ENCODE measurements at regions not wholly inside any gene's neighbourhood (a gene's known extent, or its start where the extent isn't known, plus 50 kb on each side); places are given as distances from the start of the nearest gene placed in this dataset.
"Not testable (repeated sequence)": the region's sequence is repeated elsewhere in the genome, so short reads cannot be mapped to it uniquely, and the experiment has no call there.

- POLR2A ChIA-PET = no interaction called here
- no peak for DNase-seq
- no peak overlapping the region for H3K27ac Mint-ChIP-seq
- H3K36me3 Mint-ChIP-seq = no peaks in the 10 kb centered on the region
- H3K4me1 Mint-ChIP-seq = no peaks in the 10 kb centered on the region
- ATAC-seq = no peak
- H3K9me3 Mint-ChIP-seq = peaks cover 0 to 7% (median 0%) of the 10 kb centered on the region in 9 donors
- no peak overlapping the region for H3K4me3 Mint-ChIP-seq
- peaks cover 0 to 5% (median 0%) of the 10 kb centered on the region in 5 donors for H3K27me3 Mint-ChIP-seq
Measured at GRCh38 chr18:1619507-1619906, 714.8 kb downstream of the ADCYAP1 start.

- no peak for ATAC-seq
- no peak for DNase-seq
- Mint-ChIP-seq H3K27me3 (peaks cover 0 to 1% (median 0%) of the 10 kb centered on the region in 5 donors), H3K4me1 (no peaks in the 10 kb centered on the region), H3K4me3 (no peak overlapping the region), H3K27ac (no peak overlapping the region), H3K9me3 (peaks cover 0 to 10% (median 0%) of the 10 kb centered on the region in 9 donors), H3K36me3 (no peaks in the 10 kb centered on the region)
- POLR2A ChIA-PET = interaction anchor here (0.6 kb wide), 1 partner anchor 112 kb away, joined by 4 read pairs; no protein-coding TSS in a partner anchor
Measured at GRCh38 chr18:1624612-1625011, 719.9 kb downstream of the ADCYAP1 start.

- Mint-ChIP-seq H3K4me3 (no peak overlapping the region), H3K9me3 (peaks cover 0 to 11% (median 4%) of the 10 kb centered on the region in 9 donors)
- no peak for ATAC-seq
Measured at GRCh38 chr18:1627494-1627893, 722.8 kb downstream of the ADCYAP1 start.

GRCh38 chr18:1648712-1649111 is 744.0 kb downstream of the ADCYAP1 start:
- H3K4me1 Mint-ChIP-seq = no peaks in the 10 kb centered on the region
- H3K4me3 Mint-ChIP-seq = no peak overlapping the region
- peaks cover 0 to 11% (median 0%) of the 10 kb centered on the region in 9 donors for H3K9me3 Mint-ChIP-seq
- POLR2A ChIA-PET = no interaction called here
- ATAC-seq (no peak), DNase-seq (no peak)
- H3K27me3 Mint-ChIP-seq = no peaks in the 10 kb centered on the region
- no peak overlapping the region for H3K27ac Mint-ChIP-seq
- no peaks in the 10 kb centered on the region for H3K36me3 Mint-ChIP-seq

More at GRCh38 chr18:1627494-1627893, 722.8 kb downstream of the ADCYAP1 start:
- DNase-seq = no peak
- Mint-ChIP-seq H3K27me3 (peaks cover 0 to 2% (median 0%) of the 10 kb centered on the region in 5 donors), H3K27ac (no peak overlapping the region), H3K36me3 (no peaks in the 10 kb centered on the region), H3K4me1 (no peaks in the 10 kb centered on the region)
- POLR2A ChIA-PET = no interaction called here

- ATAC-seq = no peak
- H3K36me3 Mint-ChIP-seq = no peaks in the 10 kb centered on the region
- H3K4me3 Mint-ChIP-seq = no peak overlapping the region
- H3K27me3 Mint-ChIP-seq = no peaks in the 10 kb centered on the region
- peaks cover 0 to 4% (median 0%) of the 10 kb centered on the region in 9 donors for H3K9me3 Mint-ChIP-seq
- POLR2A ChIA-PET = no interaction called here
- H3K27ac Mint-ChIP-seq = no peak overlapping the region
- DNase-seq = no peak
- no peaks in the 10 kb centered on the region for H3K4me1 Mint-ChIP-seq
Measured at GRCh38 chr18:1652018-1652417, 747.3 kb downstream of the ADCYAP1 start.

GRCh38 chr18:1653873-1654272 is 749.2 kb downstream of the ADCYAP1 start:
- ATAC-seq (no peak), DNase-seq (no peak)
- Mint-ChIP-seq H3K4me3 (no peak overlapping the region), H3K36me3 (no peaks in the 10 kb centered on the region), H3K27ac (no peak overlapping the region), H3K4me1 (no peaks in the 10 kb centered on the region), H3K27me3 (no peaks in the 10 kb centered on the region), H3K9me3 (peaks cover 0 to 3% (median 0%) of the 10 kb centered on the region in 9 donors)
- POLR2A ChIA-PET = no interaction called here

GRCh38 chr18:1657876-1658275 is 753.2 kb downstream of the ADCYAP1 start:
- H3K27ac Mint-ChIP-seq = no peak overlapping the region
- peaks cover 0 to 2% (median 0%) of the 10 kb centered on the region in 5 donors for H3K27me3 Mint-ChIP-seq
- DNase-seq (no peak), ATAC-seq (no peak)
- no peaks in the 10 kb centered on the region for H3K4me1 Mint-ChIP-seq
- POLR2A ChIA-PET = no interaction called here
- no peaks in the 10 kb centered on the region for H3K36me3 Mint-ChIP-seq
- H3K9me3 Mint-ChIP-seq = peaks cover 0 to 4% (median 0%) of the 10 kb centered on the region in 9 donors
- no peak overlapping the region for H3K4me3 Mint-ChIP-seq

GRCh38 chr18:1658908-1659566 is 754.4 kb downstream of the ADCYAP1 start:
- Mint-ChIP-seq H3K4me3 (no peak overlapping the region), H3K27ac (no peak overlapping the region), H3K4me1 (no peaks in the 10 kb centered on the region), H3K27me3 (peaks cover 0 to 2% (median 0%) of the 10 kb centered on the region in 5 donors), H3K36me3 (no peaks in the 10 kb centered on the region), H3K9me3 (peaks cover 0 to 4% (median 0%) of the 10 kb centered on the region in 9 donors)
- DNase-seq (no peak), ATAC-seq (no peak)
- POLR2A ChIA-PET = no interaction called here

GRCh38 chr18:1663879-1664705 is 759.4 kb downstream of the ADCYAP1 start:
- peak in 1 of 10 donors; percentile 2 for DNase-seq
- Mint-ChIP-seq H3K4me1 (no peaks in the 10 kb centered on the region), H3K27me3 (peaks cover 0 to under 1% (median 0%) of the 10 kb centered on the region in 5 donors), H3K4me3 (no peak overlapping the region), H3K9me3 (peaks cover 0 to 3% (median 0%) of the 10 kb centered on the region in 9 donors), H3K27ac (no peak overlapping the region), H3K36me3 (no peaks in the 10 kb centered on the region)
- POLR2A ChIA-PET = no interaction called here
- ATAC-seq = no peak

- Mint-ChIP-seq H3K9me3 (peaks cover 0 to 3% (median 0%) of the 10 kb centered on the region in 9 donors), H3K27ac (no peak overlapping the region), H3K4me1 (no peaks in the 10 kb centered on the region), H3K27me3 (peaks cover 0 to 3% (median 0%) of the 10 kb centered on the region in 5 donors), H3K36me3 (no peaks in the 10 kb centered on the region), H3K4me3 (no peak overlapping the region)
- POLR2A ChIA-PET = no interaction called here
- DNase-seq (no peak), ATAC-seq (no peak)
Measured at GRCh38 chr18:1665079-1665478, 760.4 kb downstream of the ADCYAP1 start.

- Mint-ChIP-seq H3K9me3 (peaks cover 0 to 10% (median 5%) of the 10 kb centered on the region in 9 donors), H3K36me3 (no peaks in the 10 kb centered on the region), H3K4me1 (no peaks in the 10 kb centered on the region), H3K27ac (no peak overlapping the region), H3K27me3 (peaks cover 0 to 3% (median 0%) of the 10 kb centered on the region in 5 donors), H3K4me3 (no peak overlapping the region)
- no peak for DNase-seq
- POLR2A ChIA-PET = no interaction called here
- ATAC-seq = no peak
Measured at GRCh38 chr18:1668279-1668678, 763.6 kb downstream of the ADCYAP1 start.

GRCh38 chr18:1671710-1672109 is 767.0 kb downstream of the ADCYAP1 start:
- H3K27ac Mint-ChIP-seq, POLR2A ChIA-PET, H3K4me1 Mint-ChIP-seq, H3K9me3 Mint-ChIP-seq, H3K4me3 Mint-ChIP-seq, H3K27me3 Mint-ChIP-seq, DNase-seq, ATAC-seq, H3K36me3 Mint-ChIP-seq: not testable (repeated sequence)

- DNase-seq = no peak
- no peak overlapping the region for H3K27ac Mint-ChIP-seq
- ATAC-seq = no peak
- no peaks in the 10 kb centered on the region for H3K4me1 Mint-ChIP-seq
- POLR2A ChIA-PET = no interaction called here
- no peaks in the 10 kb centered on the region for H3K27me3 Mint-ChIP-seq
- peaks cover 0 to 9% (median 4%) of the 10 kb centered on the region in 9 donors for H3K9me3 Mint-ChIP-seq
- no peak overlapping the region for H3K4me3 Mint-ChIP-seq
- no peaks in the 10 kb centered on the region for H3K36me3 Mint-ChIP-seq
Measured at GRCh38 chr18:1676387-1676786, 771.7 kb downstream of the ADCYAP1 start.
